ENCODE measurements at regions not wholly inside any gene's neighbourhood (a gene's known extent, or its start where the extent isn't known, plus 50 kb on each side); places are given as distances from the start of the nearest gene placed in this dataset.

GRCh38 chr13:105259426-105259825, 1276.0 kb downstream of the EFNB2 start:
- no peak for DNase-seq

- no peak for DNase-seq
Measured at GRCh38 chr13:105255472-105255871, 1280.0 kb downstream of the EFNB2 start.

GRCh38 chr13:105251293-105251692, 1284.2 kb downstream of the EFNB2 start:
- no peak for DNase-seq

GRCh38 chr13:105247830-105248229, 1287.6 kb downstream of the EFNB2 start:
- no peak for DNase-seq

- no peak for DNase-seq
Measured at GRCh38 chr13:105240371-105240770, 1295.1 kb downstream of the EFNB2 start.

GRCh38 chr13:105232439-105232838, 1303.0 kb downstream of the EFNB2 start:
- DNase-seq, result no peak

GRCh38 chr13:105232006-105232405, 1303.5 kb downstream of the EFNB2 start:
- DNase-seq, result no peak

- no peak for DNase-seq
Measured at GRCh38 chr13:105231579-105231978, 1303.9 kb downstream of the EFNB2 start.

- no peak for DNase-seq
Measured at GRCh38 chr13:105220881-105221280, 1314.6 kb downstream of the EFNB2 start.

GRCh38 chr13:105220063-105220462, 1315.4 kb downstream of the EFNB2 start:
- no peak for DNase-seq

GRCh38 chr13:105219651-105220050, 1315.8 kb downstream of the EFNB2 start:
- DNase-seq, result no peak

- no peak for DNase-seq
Measured at GRCh38 chr13:105213512-105213911, 1322.0 kb downstream of the EFNB2 start.

- no peak for DNase-seq
Measured at GRCh38 chr13:105207572-105208293, 1327.7 kb downstream of the EFNB2 start.

GRCh38 chr13:105202354-105202753, 1333.1 kb downstream of the EFNB2 start:
- no peak for DNase-seq

GRCh38 chr13:105201351-105201750, 1334.1 kb downstream of the EFNB2 start:
- no peak for DNase-seq

- DNase-seq, result no peak
Measured at GRCh38 chr13:105200181-105200580, 1335.3 kb downstream of the EFNB2 start.

- DNase-seq, result no peak
Measured at GRCh38 chr13:105196052-105196451, 1339.4 kb downstream of the EFNB2 start.

GRCh38 chr13:105193026-105193425, 1342.4 kb downstream of the EFNB2 start:
- DNase-seq, result no peak

GRCh38 chr13:105184201-105184600, 1351.3 kb downstream of the EFNB2 start:
- no peak for DNase-seq

GRCh38 chr13:105177265-105177900, 1358.1 kb downstream of the EFNB2 start:
- DNase-seq, result no peak

- no peak for DNase-seq
Measured at GRCh38 chr13:105170438-105170837, 1365.0 kb downstream of the EFNB2 start.

- DNase-seq, result no peak
Measured at GRCh38 chr13:105168295-105168694, 1367.2 kb downstream of the EFNB2 start.

- no peak for DNase-seq
Measured at GRCh38 chr13:105167385-105167784, 1368.1 kb downstream of the EFNB2 start.

- no peak for DNase-seq
Measured at GRCh38 chr13:105165449-105166125, 1369.9 kb downstream of the EFNB2 start.

All from activated naive CD4-positive, alpha-beta T cell treated with anti-CD3 and anti-CD28 coated beads, Interleukin-2, amount 50 U/mL, for 16 hours (primary cell).